NCI-H2107 (cell line): ENCODE measurements at regions not wholly inside any gene's neighbourhood (a gene's known extent, or its start where the extent isn't known, plus 50 kb on each side); places are given as distances from the start of the nearest gene placed in this dataset.
"Not testable (repeated sequence)": the region's sequence is repeated elsewhere in the genome, so short reads cannot be mapped to it uniquely, and the experiment has no call there.

Source experiments
- DNase-seq: peaks from one replicate; lab custom pipeline; 2025; lab: John Stamatoyannopoulos, UW

- no peak for DNase-seq
These were observed 150.3 kb upstream of the FGF10 start for GRCh38 chr5:44539602-44539919.

- no peak for DNase-seq
These were observed 149.8 kb upstream of the FGF10 start for GRCh38 chr5:44538797-44539601.

GRCh38 chr5:44536650-44537260 is 147.5 kb upstream of the FGF10 start:
- peak; percentile 5 for DNase-seq

GRCh38 chr5:44535621-44536020 is 146.4 kb upstream of the FGF10 start:
- no peak for DNase-seq

GRCh38 chr5:44532981-44533380 is 143.8 kb upstream of the FGF10 start:
- DNase-seq = no peak

- not testable (repeated sequence) for DNase-seq
These were observed 142.5 kb upstream of the FGF10 start for GRCh38 chr5:44531756-44532155.

- DNase-seq = not testable (repeated sequence)
These were observed 141.6 kb upstream of the FGF10 start for GRCh38 chr5:44530783-44531182.

- DNase-seq = no peak
These were observed 122.4 kb upstream of the FGF10 start for GRCh38 chr5:44511596-44511995.

- no peak for DNase-seq
These were observed 117.3 kb upstream of the FGF10 start for GRCh38 chr5:44506561-44506960.

- DNase-seq = no peak
These were observed 110.2 kb upstream of the FGF10 start for GRCh38 chr5:44499381-44499780.

GRCh38 chr5:44497606-44498005 is 108.4 kb upstream of the FGF10 start:
- DNase-seq = no peak

- no peak for DNase-seq
These were observed 106.1 kb upstream of the FGF10 start for GRCh38 chr5:44495280-44495679.

- no peak for DNase-seq
These were observed 100.5 kb upstream of the FGF10 start for GRCh38 chr5:44489759-44490158.

- no peak for DNase-seq
These were observed 97.4 kb upstream of the FGF10 start for GRCh38 chr5:44486591-44486990.

GRCh38 chr5:44454002-44454401 is 64.8 kb upstream of the FGF10 start:
- DNase-seq = no peak

GRCh38 chr5:44446399-44446798 is 57.2 kb upstream of the FGF10 start:
- DNase-seq = no peak

GRCh38 chr5:44443172-44443571 is 54.0 kb upstream of the FGF10 start:
- DNase-seq = no peak

GRCh38 chr5:44441460-44441859 is 52.2 kb upstream of the FGF10 start:
- DNase-seq = no peak

- no peak for DNase-seq
These were observed 51.0 kb upstream of the FGF10 start for GRCh38 chr5:44440186-44440585.
